GM18870 (cell line): ENCODE measurements at regions not wholly inside any gene's neighbourhood (a gene's known extent, or its start where the extent isn't known, plus 50 kb on each side); places are given as distances from the start of the nearest gene placed in this dataset.

Source experiments
- ATAC-seq: cut with Tn5 transposase; IDR thresholded peaks from one replicate; pipeline ENCODE4 v1.9.1; 2021; ENCODE audit warnings: moderate library complexity; ENCODE audit not compliant: unreplicated experiment

GRCh38 chr2:103664690-103665089 is 902.9 kb downstream of the TMEM182 start:
- no peak for ATAC-seq

- ATAC-seq: no peak
These were observed 905.6 kb downstream of the TMEM182 start for GRCh38 chr2:103667335-103667884.

DNA sequence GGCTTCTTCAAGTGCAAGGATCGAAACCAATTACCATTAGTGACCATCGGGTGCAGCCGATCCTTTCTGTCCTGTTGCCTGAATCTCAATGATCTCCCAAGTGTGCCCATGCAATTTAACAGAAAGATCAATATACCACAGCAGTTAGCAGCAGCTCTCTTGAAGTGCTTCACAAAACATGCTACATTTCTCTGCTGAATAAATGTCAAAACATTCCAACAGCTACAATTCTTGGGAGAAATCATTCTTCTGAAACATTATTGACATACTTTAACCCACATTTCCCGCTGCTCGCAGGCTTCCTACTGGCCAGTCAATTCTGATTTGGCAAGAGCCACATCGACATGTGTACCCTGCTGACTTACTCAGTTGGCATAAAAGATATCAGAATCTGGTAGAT is 907.7 kb downstream of the TMEM182 start:
- ATAC-seq: no peak
